ENCODE measurements at regions not wholly inside any gene's neighbourhood (a gene's known extent, or its start where the extent isn't known, plus 50 kb on each side); places are given as distances from the start of the nearest gene placed in this dataset.

DNA sequence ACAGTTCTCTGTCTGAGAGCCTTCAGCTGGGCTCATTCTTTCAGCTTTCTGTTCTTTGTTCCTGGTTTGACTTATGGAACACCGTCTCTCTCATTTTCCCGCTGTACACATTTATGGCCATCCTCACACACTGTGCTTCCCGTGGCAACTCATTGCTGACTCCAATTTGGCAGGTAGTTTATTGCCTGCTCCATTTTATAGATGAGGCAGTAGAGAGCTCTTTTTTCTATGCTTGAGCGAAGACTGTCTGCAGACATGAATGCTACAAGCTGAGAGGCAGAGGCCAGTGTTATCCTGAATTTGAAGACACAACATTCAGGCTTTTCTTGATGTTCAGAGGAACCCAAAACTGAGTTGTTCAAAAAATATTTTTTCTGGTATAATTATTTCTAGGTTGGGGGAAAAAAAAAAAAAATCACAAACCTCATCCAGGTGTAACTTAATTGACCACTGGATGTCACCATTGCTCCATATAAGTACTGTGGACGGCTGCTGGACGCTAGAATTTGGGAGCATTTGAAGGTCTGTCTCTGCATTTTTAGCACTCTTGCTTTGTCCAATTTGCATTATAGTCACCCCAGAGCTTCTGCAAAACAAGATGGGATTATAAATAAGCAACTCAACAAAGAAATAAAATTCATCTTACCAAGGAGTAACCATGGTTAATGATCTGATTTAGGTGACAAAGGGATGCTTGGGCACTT, 83.5 kb downstream of the HRH4 start:
- TF ChIP-seq ZBTB21 (CRISPR knock-in tag; IDR thresholded peaks at IDR 0.05; ENCODE audit: borderline replicate concordance) (no peak), FOXP1 (CRISPR knock-in tag; IDR thresholded peaks at IDR 0.05; ENCODE audit: borderline replicate concordance) (no peak)

All from WTC11 (cell line).